HG03045 (cell line): ENCODE measurements at regions not wholly inside any gene's neighbourhood (a gene's known extent, or its start where the extent isn't known, plus 50 kb on each side); places are given as distances from the start of the nearest gene placed in this dataset.

Experiments used
- ATAC-seq: cut with Tn5 transposase; IDR thresholded peaks from one replicate; pipeline ENCODE4 v1.9.1; 2021; ENCODE audit warnings: mild to moderate bottlenecking, moderate library complexity; ENCODE audit not compliant: unreplicated experiment

GRCh38 chr13:34589581-34589980 lies 352.5 kb upstream of the NBEA start:
- ATAC-seq = no peak

GRCh38 chr13:34591129-34591528 lies 350.9 kb upstream of the NBEA start:
- no peak for ATAC-seq

- ATAC-seq = no peak
These were observed 350.1 kb upstream of the NBEA start for GRCh38 chr13:34591900-34592529.

GRCh38 chr13:34593658-34594057 lies 348.4 kb upstream of the NBEA start:
- ATAC-seq = no peak

GRCh38 chr13:34594507-34594906 lies 347.6 kb upstream of the NBEA start:
- ATAC-seq = no peak

GRCh38 chr13:34608331-34608730 lies 333.7 kb upstream of the NBEA start:
- ATAC-seq = no peak

GRCh38 chr13:34611671-34612070 lies 330.4 kb upstream of the NBEA start:
- ATAC-seq = no peak

GRCh38 chr13:34617473-34618083 lies 324.5 kb upstream of the NBEA start:
- no peak for ATAC-seq

- ATAC-seq = no peak
These were observed 323.4 kb upstream of the NBEA start for GRCh38 chr13:34618654-34619053.

GRCh38 chr13:34619326-34619725 lies 322.7 kb upstream of the NBEA start:
- no peak for ATAC-seq

GRCh38 chr13:34620074-34620850 lies 321.8 kb upstream of the NBEA start:
- ATAC-seq = no peak

GRCh38 chr13:34620862-34621261 lies 321.2 kb upstream of the NBEA start:
- ATAC-seq = no peak

GRCh38 chr13:34623331-34623730 lies 318.7 kb upstream of the NBEA start:
- no peak for ATAC-seq

- no peak for ATAC-seq
These were observed 314.4 kb upstream of the NBEA start for GRCh38 chr13:34627509-34628208.

GRCh38 chr13:34628209-34628682 lies 313.8 kb upstream of the NBEA start:
- no peak for ATAC-seq

GRCh38 chr13:34634448-34634847 lies 307.6 kb upstream of the NBEA start:
- no peak for ATAC-seq

- no peak for ATAC-seq
These were observed 304.9 kb upstream of the NBEA start for GRCh38 chr13:34637138-34637537.

GRCh38 chr13:34637636-34638035 lies 304.4 kb upstream of the NBEA start:
- no peak for ATAC-seq

GRCh38 chr13:34638897-34639296 lies 303.2 kb upstream of the NBEA start:
- no peak for ATAC-seq

GRCh38 chr13:34640179-34640992 lies 301.7 kb upstream of the NBEA start:
- ATAC-seq = no peak

- no peak for ATAC-seq
These were observed 301.1 kb upstream of the NBEA start for GRCh38 chr13:34640993-34641330.
